CD4-positive, alpha-beta T cell (primary cell): ENCODE measurements at regions not wholly inside any gene's neighbourhood (a gene's known extent, or its start where the extent isn't known, plus 50 kb on each side); places are given as distances from the start of the nearest gene placed in this dataset.

ENCODE experiments used
- ATAC-seq: fragments of 200-7000 bp; cut with Tn5 transposase; one replicate; pipeline ENCODE4 v1.10.0; 2022; ENCODE audit warnings: mild to moderate bottlenecking; ENCODE audit not compliant: poor library complexity
- CTCF ChIA-PET: fragments of 350-600 bp; sonication (Branson Sonifier 250); formaldehyde crosslinking; loops from one replicate; lab custom pipeline; 2021; ENCODE audit warnings: antibody characterized with exemption, inconsistent platforms; lab: Charles Lee
- POLR2A ChIA-PET: fragments of 350-600 bp; sonication (Branson Sonifier 250); formaldehyde crosslinking; loops from one replicate; lab custom pipeline; 2021; ENCODE audit warnings: antibody characterized with exemption, inconsistent platforms; lab: Charles Lee
- DNase-seq, 14 experiments: peaks; one replicate each; pipeline ENCODE4 v3.0.0-alpha.2; 2013 to 2020; ENCODE audit warnings: mixed read lengths in 2 of 14
- H3K27ac ChIP-seq, 2 donors: one replicate each; pipeline versions ENCODE4 v1.5.1 to v1.7.0; 2013; ENCODE audit warnings: low read length in 2 of 2, low read depth in 1 of 2, mild to moderate bottlenecking in 1 of 2
- H3K27me3 ChIP-seq, 2 experiments: 1 replicate in 1 of 2; 2 replicates in 1 of 2; pipeline versions ENCODE4 v1.6.1 to v1.7.0; 2013; ENCODE audit warnings: low read length in 2 of 2, control low read depth in 1 of 2, mild to moderate bottlenecking in 1 of 2, moderate library complexity in 1 of 2; ENCODE audit not compliant: insufficient read depth in 2 of 2, control insufficient read depth in 1 of 2
- H3K36me3 ChIP-seq: one replicate; pipeline ENCODE4 v1.6.1; 2013; ENCODE audit warnings: low read length, control low read depth; ENCODE audit not compliant: insufficient read depth
- H3K4me1 ChIP-seq: one replicate; pipeline ENCODE4 v1.6.1; 2013; ENCODE audit warnings: low read length, control low read depth; ENCODE audit not compliant: insufficient read depth
- H3K4me3 ChIP-seq: one replicate; pipeline ENCODE4 v1.5.1; 2013; ENCODE audit warnings: mild to moderate bottlenecking, low read length, moderate library complexity
- H3K9me3 ChIP-seq, 2 experiments: 1 replicate in 1 of 2; 2 replicates in 1 of 2; pipeline versions ENCODE4 v1.6.1 to v1.7.0; 2013; ENCODE audit warnings: low read length in 2 of 2, mild to moderate bottlenecking in 2 of 2, control low read depth in 1 of 2, moderate library complexity in 1 of 2; ENCODE audit not compliant: control insufficient read depth in 1 of 2, insufficient read depth in 1 of 2
- H3K27ac Mint-ChIP-seq: one replicate; pipeline ENCODE4 v1.8.0; 2020; ENCODE audit warnings: mixed read lengths
- H3K27me3 Mint-ChIP-seq: one replicate; pipeline ENCODE4 v1.8.0; 2021; ENCODE audit warnings: mixed read lengths
- H3K36me3 Mint-ChIP-seq: one replicate; pipeline ENCODE4 v1.8.0; 2021; ENCODE audit warnings: low read depth, mixed read lengths
- H3K4me1 Mint-ChIP-seq: one replicate; pipeline ENCODE4 v1.8.0; 2021; ENCODE audit warnings: low read depth, mixed read lengths
- H3K4me3 Mint-ChIP-seq: one replicate; pipeline ENCODE4 v1.8.0; 2020; ENCODE audit warnings: mild to moderate bottlenecking, mixed read lengths
- H3K9me3 Mint-ChIP-seq: one replicate; pipeline ENCODE4 v1.8.0; 2020; ENCODE audit warnings: mixed read lengths
- intact Hi-C, 2 experiments: fragments of 100-400 bp; cut with DNase I in 1 of 2; cut with micrococcal nuclease in 1 of 2; formaldehyde crosslinking; loops; one replicate each; pipeline versions ENCODE4 v1.15.1 to v1.9.0; 2023 to 2025; cut with DNase I, micrococcal nuclease
- TF ChIP-seq, protein P1 (sequence below): fragments of 200-600 bp; IDR thresholded peaks from one replicate; pipeline ENCODE4 v1.8.0; 2022; ENCODE audit warnings: antibody characterized with exemption, mild to moderate bottlenecking

DNA sequence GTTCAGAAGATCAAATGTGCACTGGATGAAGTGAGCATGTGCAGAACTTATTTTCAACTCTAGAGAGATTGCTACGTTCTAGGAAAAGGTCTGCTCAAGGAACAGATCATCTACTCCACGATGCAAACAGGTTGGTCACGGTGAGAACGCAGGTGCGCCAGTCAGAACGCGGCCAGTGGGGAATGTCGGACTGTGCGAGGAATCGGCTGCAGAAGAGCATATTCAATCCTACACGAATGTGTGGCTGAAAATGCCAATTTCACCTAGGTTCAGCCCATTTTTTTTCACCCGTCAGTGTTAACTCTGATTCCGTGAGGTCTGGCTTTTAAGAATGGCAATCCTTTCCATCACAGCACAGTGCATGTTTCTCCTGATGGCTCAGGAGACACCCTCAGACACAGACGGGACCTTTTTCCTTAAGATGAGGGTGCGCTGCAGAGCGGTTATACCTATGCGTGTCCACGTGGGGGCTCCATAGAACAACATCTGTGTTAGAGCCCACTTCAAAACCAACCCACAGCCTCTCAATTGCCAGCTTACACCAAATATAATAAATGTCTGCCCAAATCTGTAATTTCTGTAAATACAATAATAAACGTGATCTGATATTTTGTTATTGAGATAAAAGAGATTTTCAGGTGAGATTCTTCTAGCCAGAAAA, 250.4 kb downstream of the FOXA2 start:
- Histone ChIP-seq H3K27ac (no peak overlapping the region), H3K27me3 (no peaks in the 10 kb centered on the region), H3K9me3 (peaks cover 0 to 13% of the 10 kb centered on the region in 2 experiments), H3K4me3 (no peak overlapping the region), H3K4me1 (no peaks in the 10 kb centered on the region), H3K36me3 (no peaks in the 10 kb centered on the region)
- Mint-ChIP-seq H3K4me1 (no peaks in the 10 kb centered on the region), H3K9me3 (no peaks in the 10 kb centered on the region), H3K27me3 (peaks cover 28% of the 10 kb centered on the region), H3K4me3 (no peak overlapping the region), H3K27ac (no peak overlapping the region), H3K36me3 (no peaks in the 10 kb centered on the region)
- ChIA-PET CTCF (no interaction called here), POLR2A (no interaction called here)
- TF ChIP-seq, protein P1, sequence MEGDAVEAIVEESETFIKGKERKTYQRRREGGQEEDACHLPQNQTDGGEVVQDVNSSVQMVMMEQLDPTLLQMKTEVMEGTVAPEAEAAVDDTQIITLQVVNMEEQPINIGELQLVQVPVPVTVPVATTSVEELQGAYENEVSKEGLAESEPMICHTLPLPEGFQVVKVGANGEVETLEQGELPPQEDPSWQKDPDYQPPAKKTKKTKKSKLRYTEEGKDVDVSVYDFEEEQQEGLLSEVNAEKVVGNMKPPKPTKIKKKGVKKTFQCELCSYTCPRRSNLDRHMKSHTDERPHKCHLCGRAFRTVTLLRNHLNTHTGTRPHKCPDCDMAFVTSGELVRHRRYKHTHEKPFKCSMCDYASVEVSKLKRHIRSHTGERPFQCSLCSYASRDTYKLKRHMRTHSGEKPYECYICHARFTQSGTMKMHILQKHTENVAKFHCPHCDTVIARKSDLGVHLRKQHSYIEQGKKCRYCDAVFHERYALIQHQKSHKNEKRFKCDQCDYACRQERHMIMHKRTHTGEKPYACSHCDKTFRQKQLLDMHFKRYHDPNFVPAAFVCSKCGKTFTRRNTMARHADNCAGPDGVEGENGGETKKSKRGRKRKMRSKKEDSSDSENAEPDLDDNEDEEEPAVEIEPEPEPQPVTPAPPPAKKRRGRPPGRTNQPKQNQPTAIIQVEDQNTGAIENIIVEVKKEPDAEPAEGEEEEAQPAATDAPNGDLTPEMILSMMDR = peak; percentile 43
- intact Hi-C loops = loop anchor here (10.0 kb wide), 2 partner anchors 351 to 1271 kb away; partner anchors contain the start of gene CST9 (in 2 of the 2)
- peak; percentile 48 for ATAC-seq
- DNase-seq = peak in 6 of 14 experiments; percentile 5 to 51 (median 20)

- Mint-ChIP-seq H3K4me3 (no peak overlapping the region), H3K27me3 (no peaks in the 10 kb centered on the region), H3K4me1 (no peaks in the 10 kb centered on the region), H3K9me3 (no peaks in the 10 kb centered on the region), H3K36me3 (no peaks in the 10 kb centered on the region), H3K27ac (no peak overlapping the region)
- ChIA-PET CTCF (no interaction called here), POLR2A (no interaction called here)
- Histone ChIP-seq H3K4me1 (no peaks in the 10 kb centered on the region), H3K4me3 (no peak overlapping the region), H3K27me3 (no peaks in the 10 kb centered on the region), H3K27ac (no peak overlapping the region), H3K36me3 (no peaks in the 10 kb centered on the region), H3K9me3 (no peaks in the 10 kb centered on the region)
- ATAC-seq = no peak
- intact Hi-C loops = no loop called here
- DNase-seq = no peak
- TF ChIP-seq, protein P1 = no peak
Observed at GRCh38 chr20:22324505-22324904, 259.9 kb downstream of the FOXA2 start.

- TF ChIP-seq, protein P1 = no peak
- Mint-ChIP-seq H3K27me3 (no peaks in the 10 kb centered on the region), H3K4me1 (no peaks in the 10 kb centered on the region), H3K27ac (no peak overlapping the region), H3K4me3 (no peak overlapping the region), H3K9me3 (peaks cover 2% of the 10 kb centered on the region), H3K36me3 (no peaks in the 10 kb centered on the region)
- no peak for ATAC-seq
- Histone ChIP-seq H3K4me3 (no peak overlapping the region), H3K27me3 (no peaks in the 10 kb centered on the region), H3K36me3 (no peaks in the 10 kb centered on the region), H3K4me1 (no peaks in the 10 kb centered on the region), H3K9me3 (peaks cover 0 to 4% of the 10 kb centered on the region in 2 experiments), H3K27ac (no peak overlapping the region)
- ChIA-PET POLR2A (no interaction called here), CTCF (no interaction called here)
- DNase-seq = no peak
- intact Hi-C loops = no loop called here
Observed at GRCh38 chr20:22322513-22322912, 261.9 kb downstream of the FOXA2 start.
